Fibroblast of villous mesenchyme (primary cell): ENCODE measurements at regions not wholly inside any gene's neighbourhood (a gene's known extent, or its start where the extent isn't known, plus 50 kb on each side); places are given as distances from the start of the nearest gene placed in this dataset.
"Not testable (repeated sequence)": the region's sequence is repeated elsewhere in the genome, so short reads cannot be mapped to it uniquely, and the experiment has no call there.

Experiments
- DNase-seq: peaks from one replicate; pipeline ENCODE4 v3.0.0-alpha.2; 2010; ENCODE audit warnings: low read depth
- H3K4me3 ChIP-seq: 2 replicates; pipeline ENCODE4 v1.5.1; 2011; ENCODE audit warnings: low read depth, mild to moderate bottlenecking, low read length
- CTCF ChIP-seq: IDR thresholded peaks from 2 replicates; pipeline ENCODE4 v1.5.1; 2012; ENCODE audit warnings: low read depth, mild to moderate bottlenecking, low read length; ENCODE audit not compliant: insufficient read depth

- no peak for TF ChIP-seq CTCF
- H3K4me3 ChIP-seq = no peak overlapping the region
- no peak for DNase-seq
Measured at GRCh38 chr14:95770777-95771176, 56.9 kb upstream of the TCL1A start.

GRCh38 chr14:95769976-95770375, 56.1 kb upstream of the TCL1A start:
- H3K4me3 ChIP-seq = no peak overlapping the region
- no peak for DNase-seq
- no peak for TF ChIP-seq CTCF

GRCh38 chr14:95769431-95769830, 55.5 kb upstream of the TCL1A start:
- not testable (repeated sequence) for H3K4me3 ChIP-seq, DNase-seq

GRCh38 chr14:95765051-95765450, 51.1 kb upstream of the TCL1A start:
- DNase-seq = peak; percentile 46
- TF ChIP-seq CTCF = no peak
- no peak overlapping the region for H3K4me3 ChIP-seq

- H3K4me3 ChIP-seq = no peak overlapping the region
- no peak for DNase-seq
- TF ChIP-seq CTCF = no peak
Measured at GRCh38 chr14:95763875-95764274, 50.0 kb upstream of the TCL1A start.
